ENCODE measurements at regions not wholly inside any gene's neighbourhood (a gene's known extent, or its start where the extent isn't known, plus 50 kb on each side); places are given as distances from the start of the nearest gene placed in this dataset.

DNA sequence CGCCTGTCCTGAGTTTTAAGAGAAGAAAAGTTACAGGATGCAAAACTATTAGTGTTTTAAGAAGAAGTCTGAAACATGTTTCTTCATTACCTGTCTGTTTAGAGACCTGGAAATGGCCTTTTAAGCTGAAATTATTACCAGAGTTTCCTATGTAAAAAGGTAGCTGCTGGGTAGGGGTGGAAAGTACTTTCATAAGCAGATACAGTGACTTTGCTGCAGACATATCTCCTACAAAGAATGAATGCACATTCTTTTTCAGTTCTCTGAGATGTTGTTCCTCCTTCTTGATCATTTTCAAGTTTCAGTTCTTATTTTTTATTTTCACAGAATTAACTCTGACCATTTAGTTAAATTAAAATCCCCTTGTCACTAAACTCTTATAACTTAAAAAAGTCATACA is 1329.6 kb downstream of the KCNT2 start:
- TF ChIP-seq REST (IDR thresholded peaks at IDR 0.05; ENCODE audit: insufficient read depth in 1 of 2, low read depth in 2 of 2, low read length in 2 of 2) (no peak), POLR2AphosphoS5 (IDR thresholded peaks at IDR 0.05; ENCODE audit: low read depth, low read length) (no peak), FOXP2 (optimal IDR thresholded peaks at IDR 0.05; ENCODE audit: borderline replicate concordance, extremely low read depth, extremely low read length, insufficient read depth) (no peak), SIN3A (IDR thresholded peaks at IDR 0.05; ENCODE audit: borderline replicate concordance, insufficient read depth, low read length) (no peak), TAF1 (IDR thresholded peaks at IDR 0.05; ENCODE audit: borderline replicate concordance, insufficient read depth, low read length) (no peak)

DNA sequence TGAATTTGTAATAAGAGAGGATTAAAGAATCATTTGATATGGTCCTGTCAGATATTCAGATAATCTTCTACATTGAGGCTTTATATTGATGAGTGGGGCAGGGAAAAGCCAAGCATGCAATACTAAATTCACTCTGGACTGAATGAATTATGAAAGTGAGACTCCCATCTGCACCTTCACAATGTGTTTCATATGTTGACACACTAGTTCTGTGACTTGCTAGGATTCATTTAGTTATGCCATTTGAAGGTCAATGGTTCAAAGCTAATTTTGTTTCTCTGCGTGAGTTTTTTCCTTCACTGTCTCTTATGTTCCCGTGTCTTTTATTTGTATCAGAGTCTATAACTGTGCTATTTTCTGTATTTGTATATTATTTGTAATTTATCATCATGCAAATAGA is 1332.5 kb downstream of the KCNT2 start:
- TF ChIP-seq POLR2AphosphoS5 (IDR thresholded peaks at IDR 0.05; ENCODE audit: low read depth, low read length) (no peak), TAF1 (IDR thresholded peaks at IDR 0.05; ENCODE audit: borderline replicate concordance, insufficient read depth, low read length) (no peak), SIN3A (IDR thresholded peaks at IDR 0.05; ENCODE audit: borderline replicate concordance, insufficient read depth, low read length) (no peak), FOXP2 (optimal IDR thresholded peaks at IDR 0.05; ENCODE audit: borderline replicate concordance, extremely low read depth, extremely low read length, insufficient read depth) (no peak), REST (IDR thresholded peaks at IDR 0.05; ENCODE audit: insufficient read depth in 1 of 2, low read depth in 2 of 2, low read length in 2 of 2) (no peak)

DNA sequence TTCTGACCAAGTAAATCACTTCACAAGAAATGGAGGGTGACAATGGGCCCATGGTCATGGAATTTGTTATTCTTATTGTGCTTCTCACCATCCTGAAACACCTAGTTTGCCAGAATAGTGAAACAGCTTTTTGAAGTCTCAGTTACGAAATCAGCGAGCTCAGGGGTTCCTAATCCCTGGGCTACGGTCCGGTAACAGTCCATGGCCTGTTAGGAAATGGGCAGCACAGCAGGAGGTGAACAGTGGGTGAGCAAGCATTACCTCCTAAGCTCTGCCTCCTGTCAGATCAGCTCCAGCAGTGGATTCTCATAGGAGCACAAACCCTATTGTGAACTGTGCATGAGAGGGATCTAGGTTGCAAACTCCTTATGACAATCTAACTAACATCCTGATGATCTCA is 1356.3 kb downstream of the KCNT2 start:
- TF ChIP-seq SIN3A (IDR thresholded peaks at IDR 0.05; ENCODE audit: borderline replicate concordance, insufficient read depth, low read length) (no peak), FOXP2 (optimal IDR thresholded peaks at IDR 0.05; ENCODE audit: borderline replicate concordance, extremely low read depth, extremely low read length, insufficient read depth) (no peak), REST (IDR thresholded peaks at IDR 0.05; ENCODE audit: insufficient read depth in 1 of 2, low read depth in 2 of 2, low read length in 2 of 2) (no peak)

DNA sequence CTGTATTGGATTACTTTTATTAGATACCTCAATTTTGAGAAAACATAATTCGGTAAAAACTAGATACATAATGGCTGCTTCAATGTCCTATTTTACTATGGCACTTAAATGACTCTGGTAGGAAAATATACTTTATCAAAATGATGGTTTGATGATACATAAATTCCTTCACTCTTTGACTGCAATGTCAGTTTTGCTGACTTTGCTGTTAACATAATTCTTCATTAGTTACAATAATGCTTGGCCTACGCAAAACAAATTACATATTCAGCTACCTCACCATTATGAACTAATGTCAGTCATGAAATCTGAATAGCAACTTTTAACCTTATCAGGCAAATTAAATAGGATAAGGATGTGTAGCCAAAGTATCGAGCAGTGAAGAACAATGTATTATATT is 1364.7 kb downstream of the KCNT2 start:
- TF ChIP-seq SIN3A (IDR thresholded peaks at IDR 0.05; ENCODE audit: borderline replicate concordance, insufficient read depth, low read length), result no peak
- TF ChIP-seq POLR2AphosphoS5 (IDR thresholded peaks at IDR 0.05; ENCODE audit: low read depth, low read length), result no peak
- TF ChIP-seq FOXP2 (optimal IDR thresholded peaks at IDR 0.05; ENCODE audit: borderline replicate concordance, extremely low read depth, extremely low read length, insufficient read depth), result no peak
- TF ChIP-seq TAF1 (IDR thresholded peaks at IDR 0.05; ENCODE audit: borderline replicate concordance, insufficient read depth, low read length), result no peak
- TF ChIP-seq REST (IDR thresholded peaks at IDR 0.05; ENCODE audit: insufficient read depth in 1 of 2, low read depth in 2 of 2, low read length in 2 of 2), result no peak

GRCh38 chr1:195241066-195241465 is 1367.2 kb downstream of the KCNT2 start:
- no peak for TF ChIP-seq SIN3A (IDR thresholded peaks at IDR 0.05; ENCODE audit: borderline replicate concordance, insufficient read depth, low read length)
- TF ChIP-seq REST (IDR thresholded peaks at IDR 0.05; ENCODE audit: insufficient read depth in 1 of 2, low read depth in 2 of 2, low read length in 2 of 2), result no peak
- no peak for TF ChIP-seq POLR2AphosphoS5 (IDR thresholded peaks at IDR 0.05; ENCODE audit: low read depth, low read length)
- TF ChIP-seq FOXP2 (optimal IDR thresholded peaks at IDR 0.05; ENCODE audit: borderline replicate concordance, extremely low read depth, extremely low read length, insufficient read depth), result no peak
- no peak for TF ChIP-seq TAF1 (IDR thresholded peaks at IDR 0.05; ENCODE audit: borderline replicate concordance, insufficient read depth, low read length)
